A549 (cell line): ENCODE measurements at regions not wholly inside any gene's neighbourhood (a gene's known extent, or its start where the extent isn't known, plus 50 kb on each side); places are given as distances from the start of the nearest gene placed in this dataset.

Experiments
- ATAC-seq, 2 experiments: fragments of 200-7000 bp in 1 of 2; fragments of >200 bp in 1 of 2; cut with Nextera tagmentation in 1 of 2; cut with Tn5 transposase in 1 of 2; 3 replicates each; pipeline versions ENCODE4 v1.8.0 to v1.9.1; 2018 to 2020; ENCODE audit warnings: mild to moderate bottlenecking in 1 of 2, moderate library complexity in 1 of 2
- CTCF ChIA-PET: fragments of 300-600 bp; sonication (Branson Sonifier 250); formaldehyde crosslinking; extraction: SDS; loops from one replicate; lab custom pipeline; 2021; ENCODE audit warnings: antibody characterized with exemption, inconsistent platforms; lab: Yijun Ruan, JAX
- POLR2A ChIA-PET: fragments of 350-600 bp; formaldehyde crosslinking; extraction: SDS; loops from one replicate; lab custom pipeline; 2021; ENCODE audit warnings: antibody characterized with exemption, inconsistent platforms; lab: Yijun Ruan, JAX
- DNase-seq, 2 experiments: peaks; one replicate each; pipeline versions ENCODE4 v3.0.0 to v3.0.0-alpha.2; 2011 to 2016; ENCODE audit warnings: low read depth in 1 of 2, low spot score in 1 of 2
- FAIRE-seq: peaks from 2 replicates; lab custom pipeline; 2011; peaks lifted over from hg19 to GRCh38; lab: Jason Lieb, UNC
- H3K27ac ChIP-seq, 2 experiments: fragments of >200 bp; sonication (Bioruptor Twin); formaldehyde crosslinking; 3 replicates each; pipeline ENCODE4 v1.5.1; 2016 to 2017
- H3K4me1 ChIP-seq: fragments of >200 bp; sonication (Bioruptor Twin); formaldehyde crosslinking; 3 replicates; pipeline ENCODE4 v1.6.1; 2016
- H3K4me2 ChIP-seq: fragments of >200 bp; sonication (Bioruptor Twin); formaldehyde crosslinking; 3 replicates; pipeline ENCODE4 v1.6.1; 2016
- H3K4me3 ChIP-seq: fragments of >200 bp; sonication (Bioruptor Twin); formaldehyde crosslinking; 3 replicates; pipeline ENCODE4 v1.5.1; 2016
- H3K9me3 ChIP-seq: fragments of >200 bp; sonication (Bioruptor Twin); formaldehyde crosslinking; 3 replicates; pipeline ENCODE4 v1.6.1; 2016
- ATOH8 ChIP-seq: fragments of 250-450 bp; sonication (Bioruptor Pico); IDR thresholded peaks from 2 replicates; pipeline ENCODE4 v1.5.0; 2020; ENCODE audit warnings: low read depth, mild to moderate bottlenecking, moderate library complexity
- BCL3 ChIP-seq: fragments of >200 bp; sonication (Bioruptor Twin); formaldehyde crosslinking; IDR thresholded peaks from 3 replicates; pipeline ENCODE4 v1.6.1; 2016
- CBX2 ChIP-seq: fragments of 200-600 bp; sonication (generic); IDR thresholded peaks from 2 replicates; pipeline ENCODE4 v1.6.1; 2016; ENCODE audit warnings: low read depth, mild to moderate bottlenecking, borderline replicate concordance
- CBX8 ChIP-seq: fragments of 200-600 bp; sonication (generic); IDR thresholded peaks from 2 replicates; pipeline ENCODE4 v1.6.1; 2016
- CHD4 ChIP-seq: fragments of 200-600 bp; sonication (generic); IDR thresholded peaks from 2 replicates; pipeline ENCODE4 v1.6.1; 2016; ENCODE audit warnings: antibody characterized with exemption, mild to moderate bottlenecking, borderline replicate concordance
- E2F6 ChIP-seq: IDR thresholded peaks from 2 replicates; pipeline ENCODE4 v1.6.1; 2012; ENCODE audit warnings: low read depth, borderline replicate concordance
- EP300 ChIP-seq, 2 experiments: fragments of >200 bp; sonication (Bioruptor Twin); formaldehyde crosslinking; IDR thresholded peaks; 2 replicates in 1 of 2; 3 replicates in 1 of 2; pipeline ENCODE4 v1.6.1; 2016 to 2017
- FOXS1 ChIP-seq: fragments of 250-450 bp; sonication (Bioruptor Pico); IDR thresholded peaks from 2 replicates; pipeline ENCODE4 v1.5.0; 2020; ENCODE audit warnings: mild to moderate bottlenecking, moderate library complexity
- GATA3 ChIP-seq: IDR thresholded peaks from 2 replicates; pipeline ENCODE4 v1.6.1; 2012; ENCODE audit warnings: borderline replicate concordance
- HES2 ChIP-seq: fragments of >200 bp; sonication (Bioruptor Twin); formaldehyde crosslinking; IDR thresholded peaks from 2 replicates; pipeline ENCODE4 v1.6.1; 2016
- HMGXB4 ChIP-seq: fragments of 250-450 bp; sonication (Bioruptor Pico); IDR thresholded peaks from 2 replicates; pipeline ENCODE4 v1.5.0; 2021; ENCODE audit warnings: mild to moderate bottlenecking, moderate library complexity, borderline replicate concordance
- HOXB5 ChIP-seq: fragments of 250-450 bp; sonication (Bioruptor Pico); IDR thresholded peaks from 2 replicates; pipeline ENCODE4 v1.5.0; 2020; ENCODE audit warnings: mild to moderate bottlenecking, moderate library complexity
- JUNB ChIP-seq: fragments of >200 bp; sonication (Bioruptor Twin); formaldehyde crosslinking; IDR thresholded peaks from 2 replicates; pipeline ENCODE4 v1.6.1; 2016
- KDM1A ChIP-seq: fragments of 200-600 bp; sonication (generic); IDR thresholded peaks from 2 replicates; pipeline ENCODE4 v1.6.1; 2016; ENCODE audit warnings: low read depth, mild to moderate bottlenecking
- MAZ ChIP-seq: fragments of 150-350 bp; IDR thresholded peaks from 2 replicates; pipeline ENCODE4 v1.6.1; 2014; ENCODE audit warnings: antibody characterized with exemption, low read depth, low read length, borderline replicate concordance
- NR3C1 ChIP-seq: fragments of >200 bp; sonication (Bioruptor Twin); formaldehyde crosslinking; IDR thresholded peaks from 3 replicates; pipeline ENCODE4 v1.6.1; 2017
- POLR2AphosphoS2 ChIP-seq: conservative IDR thresholded peaks from 2 replicates; pipeline ENCODE4 v1.6.1; 2012; ENCODE audit warnings: low read length, improper control_type of control experiment, inconsistent platforms
- RNF2 ChIP-seq: fragments of 200-600 bp; sonication (generic); IDR thresholded peaks from 2 replicates; pipeline ENCODE4 v1.6.1; 2016; ENCODE audit warnings: low read depth, mild to moderate bottlenecking, antibody characterized with exemption, moderate library complexity, borderline replicate concordance
- SREBF2 ChIP-seq: fragments of 450-650 bp; IDR thresholded peaks from 2 replicates; pipeline ENCODE4 v1.6.1; 2014; ENCODE audit warnings: mild to moderate bottlenecking, moderate library complexity
- TFCP2L1 ChIP-seq: fragments of 250-450 bp; sonication (Bioruptor Pico); IDR thresholded peaks from 2 replicates; pipeline ENCODE4 v1.5.0; 2021; ENCODE audit warnings: mild to moderate bottlenecking
- ZC3H11A ChIP-seq: fragments of 450-650 bp; IDR thresholded peaks from 2 replicates; pipeline ENCODE4 v1.6.1; 2014; ENCODE audit warnings: antibody characterized with exemption, mild to moderate bottlenecking
- ZFP36 ChIP-seq: fragments of 450-650 bp; IDR thresholded peaks from 2 replicates; pipeline ENCODE4 v1.6.1; 2014; ENCODE audit warnings: borderline replicate concordance; ENCODE audit not compliant: partially characterized antibody
- ZSCAN20 ChIP-seq: fragments of 250-450 bp; sonication (Bioruptor Pico); IDR thresholded peaks from 2 replicates; pipeline ENCODE4 v1.8.0; 2022; ENCODE audit warnings: mild to moderate bottlenecking, moderate library complexity
- WGBS: methylation state at CpG from one replicate; pipeline ENCODE4 v1.1.6; 2017; ENCODE audit errors: missing lambda C conversion rate; 5-methylcytosine and 5-hydroxymethylcytosine counted together

- ChIA-PET POLR2A (no interaction called here), CTCF (no interaction called here)
- DNase-seq (no peak), ATAC-seq (no peak), FAIRE-seq (no peak)
- Histone ChIP-seq H3K27ac (no peak overlapping the region), H3K9me3 (no peaks in the 10 kb centered on the region), H3K4me2 (no peak overlapping the region), H3K4me1 (no peaks in the 10 kb centered on the region), H3K4me3 (no peak overlapping the region)
- TF ChIP-seq ZSCAN20 (CRISPR knock-in tag) (no peak), E2F6 (no peak), CBX2 (no peak), RNF2 (no peak), HOXB5 (no peak), POLR2AphosphoS2 (no peak)
- WGBS, result 3% methylated on average over 2 of the region's 2 CpGs
Observed at GRCh38 chr4:44983083-44983482, 256.7 kb upstream of the GNPDA2 start.

- no peak overlapping the region for H3K4me3 ChIP-seq
- DNase-seq (no peak), ATAC-seq (no peak), FAIRE-seq (no peak)
- H3K4me2 ChIP-seq, result no peak overlapping the region
- TF ChIP-seq ATOH8 (CRISPR knock-in tag), result no peak
- TF ChIP-seq MAZ, result no peak
- TF ChIP-seq TFCP2L1 (CRISPR knock-in tag), result no peak
- no peak for TF ChIP-seq EP300 (IDR thresholded peaks at IDR 0.05)
- TF ChIP-seq RNF2, result no peak
- TF ChIP-seq BCL3, result no peak
- no peak for TF ChIP-seq SREBF2
- no peak for TF ChIP-seq NR3C1
- no peak for TF ChIP-seq ZSCAN20 (CRISPR knock-in tag)
- TF ChIP-seq JUNB, result no peak
- TF ChIP-seq KDM1A, result no peak
- TF ChIP-seq ZC3H11A, result no peak
- no peak for TF ChIP-seq HMGXB4
- TF ChIP-seq CBX2, result no peak
- TF ChIP-seq CBX8, result no peak
- no peak for TF ChIP-seq HES2
- TF ChIP-seq CHD4, result no peak
- TF ChIP-seq FOXS1 (CRISPR knock-in tag), result no peak
- TF ChIP-seq GATA3, result no peak
- TF ChIP-seq ZFP36, result no peak
- 0% methylated on average over 1 of the region's 1 CpG for WGBS
- ChIA-PET CTCF (interaction anchor here (1.5 kb wide), 1 partner anchor 10 kb away, joined by 5 read pairs; no protein-coding TSS in a partner anchor), POLR2A (no interaction called here)
- H3K4me1 ChIP-seq, result no peaks in the 10 kb centered on the region
- no peaks in the 10 kb centered on the region for H3K9me3 ChIP-seq
- no peak overlapping the region for H3K27ac ChIP-seq
Observed at GRCh38 chr4:44978020-44978419, 251.7 kb upstream of the GNPDA2 start.
